Testis (tissue), 2 donors: ENCODE measurements at regions not wholly inside any gene's neighbourhood (a gene's known extent, or its start where the extent isn't known, plus 50 kb on each side); places are given as distances from the start of the nearest gene placed in this dataset.

Source experiments
- DNase-seq: peaks from one replicate; pipeline ENCODE4 v3.0.0-alpha.2; 2019
- H3K27ac ChIP-seq, 2 donors: fragments of 200-600 bp; sonication (generic); one replicate each; pipeline ENCODE4 v1.5.1; 2019
- H3K27me3 ChIP-seq: fragments of 200-600 bp; sonication (generic); one replicate; pipeline ENCODE4 v1.5.1; 2019
- H3K36me3 ChIP-seq: fragments of 200-600 bp; sonication (generic); one replicate; pipeline ENCODE4 v1.5.1; 2017; ENCODE audit warnings: low read depth; ENCODE audit errors: missing control alignments
- H3K4me1 ChIP-seq: fragments of 200-600 bp; sonication (generic); one replicate; pipeline ENCODE4 v1.5.1; 2019
- H3K4me3 ChIP-seq, 2 donors: fragments of 200-600 bp; sonication (generic); one replicate each; pipeline ENCODE4 v1.5.1; 2017 to 2019
- H3K9me3 ChIP-seq: fragments of 200-600 bp; sonication (generic); one replicate; pipeline ENCODE4 v1.5.1; 2017
- POLR2A ChIP-seq: fragments of 450-650 bp; IDR thresholded peaks from one replicate; pipeline ENCODE4 v1.6.1; 2017; ENCODE audit warnings: antibody characterized with exemption, mild to moderate bottlenecking, moderate library complexity
- WGBS, 2 donors: methylation state at CpG; one replicate each; pipeline ENCODE4 v1.1.5; 2018; 5-methylcytosine and 5-hydroxymethylcytosine counted together
- intact Hi-C: fragments of 100-400 bp; cut with DNase I; formaldehyde crosslinking; loops from one replicate; pipeline ENCODE4 v1.15.1; 2023; ENCODE audit warnings: low total_unique reads
- TF ChIP-seq, protein P1 (sequence below), 3 experiments: fragments of 450-650 bp in 2 of 3; fragments of 200-600 bp in 1 of 3; sonication (generic) in 1 of 3; IDR thresholded peaks; one replicate each; pipeline ENCODE4 v1.5.1; 2016 to 2019; ENCODE audit warnings: antibody characterized with exemption in 3 of 3, mild to moderate bottlenecking in 2 of 3, moderate library complexity in 1 of 3

DNA sequence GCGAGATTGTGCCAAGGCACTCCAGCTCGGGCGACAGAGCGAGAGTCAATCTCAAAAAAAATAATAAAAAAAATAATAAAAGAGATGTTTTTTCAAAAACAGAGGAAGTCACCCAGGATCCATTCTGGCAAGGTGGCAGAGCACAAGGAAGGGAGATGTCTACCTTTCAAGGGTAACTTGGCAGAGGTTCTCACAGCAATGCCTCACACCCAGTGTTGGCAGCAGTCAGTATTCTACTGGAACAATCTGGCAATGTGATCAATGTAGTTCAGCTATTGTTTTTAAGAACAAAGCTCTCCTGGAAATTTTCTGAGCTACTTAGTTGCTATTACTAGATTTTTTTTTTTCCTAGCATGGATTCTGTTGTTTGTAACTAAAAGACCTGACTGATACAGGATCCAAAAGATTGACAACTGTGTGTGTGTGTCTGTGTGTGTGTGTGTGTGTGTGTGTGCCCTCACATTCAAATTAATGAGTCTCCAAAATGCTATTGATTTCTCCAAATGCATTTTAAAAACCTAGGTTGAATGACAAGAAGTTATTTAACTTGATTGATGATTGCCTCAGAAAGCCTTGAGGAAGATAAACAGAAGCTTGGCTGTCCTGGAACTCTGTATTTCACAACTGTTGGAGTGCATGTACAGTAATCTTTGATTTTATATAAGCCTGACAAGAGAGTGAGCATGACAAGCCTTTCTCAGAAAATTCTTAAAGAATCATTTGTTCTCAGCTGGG is 114.1 kb upstream of the RREB1 start:
- Histone ChIP-seq H3K9me3 (no peaks in the 10 kb centered on the region), H3K36me3 (no peaks in the 10 kb centered on the region), H3K27me3 (no peaks in the 10 kb centered on the region), H3K27ac (no peak overlapping the region), H3K4me3 (no peak overlapping the region), H3K4me1 (no peaks in the 10 kb centered on the region)
- WGBS, 2 donors: 90 to 100% methylated on average over 4 of the region's 4 CpGs
- TF ChIP-seq, protein P1, sequence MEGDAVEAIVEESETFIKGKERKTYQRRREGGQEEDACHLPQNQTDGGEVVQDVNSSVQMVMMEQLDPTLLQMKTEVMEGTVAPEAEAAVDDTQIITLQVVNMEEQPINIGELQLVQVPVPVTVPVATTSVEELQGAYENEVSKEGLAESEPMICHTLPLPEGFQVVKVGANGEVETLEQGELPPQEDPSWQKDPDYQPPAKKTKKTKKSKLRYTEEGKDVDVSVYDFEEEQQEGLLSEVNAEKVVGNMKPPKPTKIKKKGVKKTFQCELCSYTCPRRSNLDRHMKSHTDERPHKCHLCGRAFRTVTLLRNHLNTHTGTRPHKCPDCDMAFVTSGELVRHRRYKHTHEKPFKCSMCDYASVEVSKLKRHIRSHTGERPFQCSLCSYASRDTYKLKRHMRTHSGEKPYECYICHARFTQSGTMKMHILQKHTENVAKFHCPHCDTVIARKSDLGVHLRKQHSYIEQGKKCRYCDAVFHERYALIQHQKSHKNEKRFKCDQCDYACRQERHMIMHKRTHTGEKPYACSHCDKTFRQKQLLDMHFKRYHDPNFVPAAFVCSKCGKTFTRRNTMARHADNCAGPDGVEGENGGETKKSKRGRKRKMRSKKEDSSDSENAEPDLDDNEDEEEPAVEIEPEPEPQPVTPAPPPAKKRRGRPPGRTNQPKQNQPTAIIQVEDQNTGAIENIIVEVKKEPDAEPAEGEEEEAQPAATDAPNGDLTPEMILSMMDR (IDR thresholded peaks at IDR 0.05): no peak
- no peak for TF ChIP-seq POLR2A
- intact Hi-C loops: no loop called here
- no peak for DNase-seq

DNA sequence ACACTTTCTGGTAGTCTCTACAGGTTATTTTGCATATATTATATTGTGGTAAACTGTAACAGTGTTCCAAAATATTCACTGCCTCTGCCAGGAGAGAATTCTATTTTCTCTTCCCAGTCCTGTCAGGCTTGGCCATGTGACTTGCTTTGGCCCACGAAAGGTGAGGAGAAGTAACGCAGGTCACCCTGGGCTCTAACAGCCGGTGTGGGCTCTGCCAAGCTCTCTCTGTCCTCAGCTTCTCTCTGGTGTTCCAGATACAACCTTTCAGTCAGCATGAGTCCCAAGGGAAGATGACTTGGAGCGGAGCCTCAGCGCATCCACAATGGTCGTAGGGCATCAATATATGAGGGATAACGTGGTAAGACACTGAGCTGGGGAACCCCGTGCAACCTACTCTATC is 113.0 kb upstream of the RREB1 start:
- no peak overlapping the region for H3K27ac ChIP-seq
- no peak overlapping the region for H3K4me3 ChIP-seq
- 88 to 91% methylated on average over 8 of the region's 8 CpGs for WGBS, 2 donors
- no peaks in the 10 kb centered on the region for H3K36me3 ChIP-seq
- TF ChIP-seq POLR2A: no peak
- TF ChIP-seq, protein P1 (IDR thresholded peaks at IDR 0.05): no peak
- H3K9me3 ChIP-seq: no peaks in the 10 kb centered on the region
- H3K27me3 ChIP-seq: no peaks in the 10 kb centered on the region
- no peak for DNase-seq
- intact Hi-C loops: no loop called here
- no peaks in the 10 kb centered on the region for H3K4me1 ChIP-seq

DNA sequence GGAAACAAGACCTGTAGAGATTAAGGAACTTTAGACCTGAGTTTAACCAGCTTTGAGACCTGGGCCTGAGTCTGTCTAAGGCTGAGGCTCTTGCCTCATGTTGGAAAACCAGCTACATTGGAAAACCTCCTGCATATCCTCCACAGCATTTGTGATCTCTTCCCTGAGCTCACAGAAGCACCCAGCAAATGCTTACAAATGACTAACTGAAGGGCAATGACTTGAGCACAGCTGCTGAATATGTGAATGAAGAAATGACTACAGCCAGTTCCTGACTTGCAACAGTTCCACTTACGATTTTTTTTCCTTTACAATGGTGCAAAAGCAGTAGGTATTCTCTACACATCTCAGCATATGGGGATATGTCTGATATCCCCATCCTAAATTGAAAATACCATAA is 112.4 kb upstream of the RREB1 start:
- Histone ChIP-seq H3K27ac (no peak overlapping the region), H3K27me3 (no peaks in the 10 kb centered on the region), H3K36me3 (no peaks in the 10 kb centered on the region), H3K4me1 (no peaks in the 10 kb centered on the region), H3K4me3 (no peak overlapping the region), H3K9me3 (no peaks in the 10 kb centered on the region)
- WGBS, 2 donors: 75 to 94% methylated on average over 1 of the region's 1 CpG
- TF ChIP-seq POLR2A: no peak
- TF ChIP-seq, protein P1 (IDR thresholded peaks at IDR 0.05): no peak
- DNase-seq: no peak
- intact Hi-C loops: no loop called here

DNA sequence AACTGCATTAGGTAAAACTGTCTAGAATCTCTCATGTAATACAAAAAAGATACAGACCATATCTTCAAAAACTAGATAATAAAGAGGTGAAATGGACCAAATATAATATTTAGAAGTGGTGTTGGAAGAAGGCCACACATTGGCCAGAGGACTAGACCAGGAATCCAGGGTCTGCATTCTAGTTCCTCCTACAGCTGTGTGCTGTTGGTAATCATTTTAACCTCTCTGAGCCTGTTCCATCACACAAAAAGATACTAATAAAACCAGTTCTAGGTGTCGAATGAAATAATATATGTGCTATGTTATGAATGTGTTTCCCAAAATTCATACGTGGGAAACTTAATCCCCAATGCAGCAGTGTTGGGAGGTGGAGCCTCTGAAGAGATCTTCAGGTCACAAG is 111.6 kb upstream of the RREB1 start:
- Histone ChIP-seq H3K4me3 (no peak overlapping the region), H3K27me3 (no peaks in the 10 kb centered on the region), H3K4me1 (no peaks in the 10 kb centered on the region), H3K27ac (no peak overlapping the region), H3K36me3 (no peaks in the 10 kb centered on the region), H3K9me3 (no peaks in the 10 kb centered on the region)
- 90 to 94% methylated on average over 2 of the region's 2 CpGs for WGBS, 2 donors
- DNase-seq: no peak
- TF ChIP-seq, protein P1 (IDR thresholded peaks at IDR 0.05): no peak
- no peak for TF ChIP-seq POLR2A
- intact Hi-C loops: no loop called here
